Liver (tissue), 3 donors: ENCODE measurements at regions not wholly inside any gene's neighbourhood (a gene's known extent, or its start where the extent isn't known, plus 50 kb on each side); places are given as distances from the start of the nearest gene placed in this dataset.

Experiments used
- JUND ChIP-seq, 2 donors: IDR thresholded peaks; 2 replicates each; pipeline ENCODE4 v1.6.1; 2016; ENCODE audit warnings: antibody characterized with exemption in 2 of 2
- YY1 ChIP-seq: IDR thresholded peaks from 2 replicates; pipeline ENCODE4 v1.6.1; 2016; ENCODE audit warnings: antibody characterized with exemption, mild to moderate bottlenecking
- TF ChIP-seq, protein P1 (sequence below): fragments of 150-350 bp; IDR thresholded peaks from 2 replicates; pipeline ENCODE4 v1.5.1; 2017; ENCODE audit warnings: improper control_type of control experiment, low read depth, low read length; ENCODE audit not compliant: missing input control
- TF ChIP-seq, protein P2 (sequence below): IDR thresholded peaks from 2 replicates; pipeline ENCODE4 v1.6.1; 2016; ENCODE audit warnings: antibody characterized with exemption
- TF ChIP-seq, protein P3 (sequence below): IDR thresholded peaks from 2 replicates; pipeline ENCODE4 v1.6.1; 2016; ENCODE audit warnings: antibody characterized with exemption
- donor health status: healthy.
- donor health status: healthy.

DNA sequence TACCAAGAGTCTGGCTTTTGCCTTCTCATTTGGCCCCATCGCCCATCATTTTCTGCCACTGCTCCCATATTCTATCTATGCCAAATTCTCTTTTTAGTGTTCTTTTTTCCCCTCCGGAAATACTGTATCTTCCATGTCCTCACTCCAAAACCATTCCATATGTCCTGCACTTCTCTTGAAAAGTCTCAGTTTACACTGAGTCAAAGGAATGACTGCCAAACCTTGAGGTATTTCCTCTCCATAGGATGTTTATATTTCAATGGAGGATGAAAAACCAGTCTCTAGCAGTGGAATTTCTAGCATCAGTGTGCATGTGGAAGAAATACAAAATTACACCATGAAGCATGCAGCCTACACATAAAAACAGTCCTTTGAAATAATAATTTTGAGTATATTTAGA, 121.4 kb upstream of the PHYHIPL start:
- TF ChIP-seq, protein P1, sequence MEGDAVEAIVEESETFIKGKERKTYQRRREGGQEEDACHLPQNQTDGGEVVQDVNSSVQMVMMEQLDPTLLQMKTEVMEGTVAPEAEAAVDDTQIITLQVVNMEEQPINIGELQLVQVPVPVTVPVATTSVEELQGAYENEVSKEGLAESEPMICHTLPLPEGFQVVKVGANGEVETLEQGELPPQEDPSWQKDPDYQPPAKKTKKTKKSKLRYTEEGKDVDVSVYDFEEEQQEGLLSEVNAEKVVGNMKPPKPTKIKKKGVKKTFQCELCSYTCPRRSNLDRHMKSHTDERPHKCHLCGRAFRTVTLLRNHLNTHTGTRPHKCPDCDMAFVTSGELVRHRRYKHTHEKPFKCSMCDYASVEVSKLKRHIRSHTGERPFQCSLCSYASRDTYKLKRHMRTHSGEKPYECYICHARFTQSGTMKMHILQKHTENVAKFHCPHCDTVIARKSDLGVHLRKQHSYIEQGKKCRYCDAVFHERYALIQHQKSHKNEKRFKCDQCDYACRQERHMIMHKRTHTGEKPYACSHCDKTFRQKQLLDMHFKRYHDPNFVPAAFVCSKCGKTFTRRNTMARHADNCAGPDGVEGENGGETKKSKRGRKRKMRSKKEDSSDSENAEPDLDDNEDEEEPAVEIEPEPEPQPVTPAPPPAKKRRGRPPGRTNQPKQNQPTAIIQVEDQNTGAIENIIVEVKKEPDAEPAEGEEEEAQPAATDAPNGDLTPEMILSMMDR, result no peak
- TF ChIP-seq, protein P2, sequence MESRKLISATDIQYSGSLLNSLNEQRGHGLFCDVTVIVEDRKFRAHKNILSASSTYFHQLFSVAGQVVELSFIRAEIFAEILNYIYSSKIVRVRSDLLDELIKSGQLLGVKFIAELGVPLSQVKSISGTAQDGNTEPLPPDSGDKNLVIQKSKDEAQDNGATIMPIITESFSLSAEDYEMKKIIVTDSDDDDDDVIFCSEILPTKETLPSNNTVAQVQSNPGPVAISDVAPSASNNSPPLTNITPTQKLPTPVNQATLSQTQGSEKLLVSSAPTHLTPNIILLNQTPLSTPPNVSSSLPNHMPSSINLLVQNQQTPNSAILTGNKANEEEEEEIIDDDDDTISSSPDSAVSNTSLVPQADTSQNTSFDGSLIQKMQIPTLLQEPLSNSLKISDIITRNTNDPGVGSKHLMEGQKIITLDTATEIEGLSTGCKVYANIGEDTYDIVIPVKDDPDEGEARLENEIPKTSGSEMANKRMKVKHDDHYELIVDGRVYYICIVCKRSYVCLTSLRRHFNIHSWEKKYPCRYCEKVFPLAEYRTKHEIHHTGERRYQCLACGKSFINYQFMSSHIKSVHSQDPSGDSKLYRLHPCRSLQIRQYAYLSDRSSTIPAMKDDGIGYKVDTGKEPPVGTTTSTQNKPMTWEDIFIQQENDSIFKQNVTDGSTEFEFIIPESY, result no peak
- TF ChIP-seq, protein P3, sequence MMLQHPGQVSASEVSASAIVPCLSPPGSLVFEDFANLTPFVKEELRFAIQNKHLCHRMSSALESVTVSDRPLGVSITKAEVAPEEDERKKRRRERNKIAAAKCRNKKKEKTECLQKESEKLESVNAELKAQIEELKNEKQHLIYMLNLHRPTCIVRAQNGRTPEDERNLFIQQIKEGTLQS, result no peak
- TF ChIP-seq JUND (IDR thresholded peaks at IDR 0.05), result no peak
- TF ChIP-seq YY1, result no peak
